C4-2B (cell line): ENCODE measurements at regions not wholly inside any gene's neighbourhood (a gene's known extent, or its start where the extent isn't known, plus 50 kb on each side); places are given as distances from the start of the nearest gene placed in this dataset.

ENCODE experiments used
- ZFX ChIP-seq: fragments of 450-650 bp; IDR thresholded peaks from 2 replicates; pipeline ENCODE4 v1.6.1; 2017
- TF ChIP-seq, protein P1 (sequence below): fragments of 450-650 bp; conservative IDR thresholded peaks from 2 replicates; pipeline ENCODE4 v1.5.1; 2017; ENCODE audit warnings: mild to moderate bottlenecking

DNA sequence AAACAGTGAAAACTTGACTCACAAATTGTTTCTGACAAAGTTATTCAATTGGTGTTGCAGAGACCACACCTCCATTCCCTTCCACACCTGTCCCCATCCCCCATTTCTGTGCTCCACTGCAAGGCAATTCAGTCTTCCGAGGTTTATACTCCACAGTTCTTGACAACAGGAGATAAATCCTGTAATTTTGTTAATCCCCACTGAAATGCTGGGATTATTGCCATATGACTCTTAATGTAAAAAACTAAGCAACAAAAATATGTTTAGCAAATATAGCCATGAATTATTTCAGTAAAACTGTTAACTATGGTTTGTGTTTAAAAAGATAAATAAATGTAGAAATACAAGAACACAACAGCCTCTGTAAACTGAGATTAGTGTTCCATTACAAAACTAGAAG is 170.1 kb upstream of the SEMA3D start:
- TF ChIP-seq, protein P1, sequence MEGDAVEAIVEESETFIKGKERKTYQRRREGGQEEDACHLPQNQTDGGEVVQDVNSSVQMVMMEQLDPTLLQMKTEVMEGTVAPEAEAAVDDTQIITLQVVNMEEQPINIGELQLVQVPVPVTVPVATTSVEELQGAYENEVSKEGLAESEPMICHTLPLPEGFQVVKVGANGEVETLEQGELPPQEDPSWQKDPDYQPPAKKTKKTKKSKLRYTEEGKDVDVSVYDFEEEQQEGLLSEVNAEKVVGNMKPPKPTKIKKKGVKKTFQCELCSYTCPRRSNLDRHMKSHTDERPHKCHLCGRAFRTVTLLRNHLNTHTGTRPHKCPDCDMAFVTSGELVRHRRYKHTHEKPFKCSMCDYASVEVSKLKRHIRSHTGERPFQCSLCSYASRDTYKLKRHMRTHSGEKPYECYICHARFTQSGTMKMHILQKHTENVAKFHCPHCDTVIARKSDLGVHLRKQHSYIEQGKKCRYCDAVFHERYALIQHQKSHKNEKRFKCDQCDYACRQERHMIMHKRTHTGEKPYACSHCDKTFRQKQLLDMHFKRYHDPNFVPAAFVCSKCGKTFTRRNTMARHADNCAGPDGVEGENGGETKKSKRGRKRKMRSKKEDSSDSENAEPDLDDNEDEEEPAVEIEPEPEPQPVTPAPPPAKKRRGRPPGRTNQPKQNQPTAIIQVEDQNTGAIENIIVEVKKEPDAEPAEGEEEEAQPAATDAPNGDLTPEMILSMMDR = no peak
- no peak for TF ChIP-seq ZFX
